ENCODE measurements at regions not wholly inside any gene's neighbourhood (a gene's known extent, or its start where the extent isn't known, plus 50 kb on each side); places are given as distances from the start of the nearest gene placed in this dataset.

DNA sequence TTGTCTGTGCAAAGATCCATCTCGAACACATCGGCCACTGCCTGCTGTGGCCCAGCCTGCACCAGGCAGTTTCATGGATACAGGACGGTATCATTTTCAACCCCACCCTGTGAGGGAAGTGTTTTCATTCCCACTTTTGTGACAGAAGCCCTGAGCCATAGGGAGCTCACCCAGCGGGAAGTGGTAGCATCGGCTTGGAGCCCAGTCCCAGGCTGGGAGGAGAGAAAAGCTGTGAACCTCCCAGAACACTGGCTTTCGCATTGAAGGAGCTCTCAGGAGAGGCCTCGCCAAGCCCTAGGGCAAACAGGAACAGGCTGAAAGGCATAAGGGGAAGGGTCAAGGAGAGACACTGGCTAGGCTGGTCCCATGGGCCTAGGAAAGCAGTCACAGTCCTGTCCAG, 166.1 kb downstream of the TFCP2L1 start:
- Histone ChIP-seq H3K4me2 (ENCODE audit: low read length) (no peak overlapping the region), H3F3A (ENCODE audit: insufficient read depth, low read length, poor library complexity, severe bottlenecking) (no peaks in the 10 kb centered on the region), H3K9me2 (ENCODE audit: insufficient read depth, low read length) (no peaks in the 10 kb centered on the region), H3K36me3 (ENCODE audit: insufficient read depth, low read length) (no peaks in the 10 kb centered on the region), H3K4me3 (ENCODE audit: low read length) (no peak overlapping the region), H3K27me3 (ENCODE audit: insufficient read depth, low read depth, low read length) (no peaks in the 10 kb centered on the region), H4K20me1 (ENCODE audit: insufficient read depth) (no peaks in the 10 kb centered on the region), H3K79me2 (replicated peaks; ENCODE audit: insufficient read depth, low read length) (no peaks in the 10 kb centered on the region), H3K9ac (ENCODE audit: low read length) (no peak overlapping the region), H3K27ac (ENCODE audit: low read length) (no peak overlapping the region), H2AFZ (ENCODE audit: low read depth, low read length) (no peak overlapping the region), H3K9me3 (ENCODE audit: low read length) (no peaks in the 10 kb centered on the region)
- TF ChIP-seq SMC3 (conservative IDR thresholded peaks at IDR 0.05; ENCODE audit: poor library complexity) (no peak), POLR2AphosphoS5 (IDR thresholded peaks at IDR 0.05) (no peak), MXI1 (conservative IDR thresholded peaks at IDR 0.05; ENCODE audit: poor library complexity, severe bottlenecking) (no peak), RAD21 (conservative IDR thresholded peaks at IDR 0.05) (no peak), TAF1 (IDR thresholded peaks at IDR 0.05; ENCODE audit: low read depth) (no peak), EZH2 (IDR thresholded peaks at IDR 0.05; ENCODE audit: borderline replicate concordance, insufficient read depth, low read length, poor library complexity, severe bottlenecking) (no peak), EP300 (conservative IDR thresholded peaks at IDR 0.05; ENCODE audit: poor library complexity, severe bottlenecking) (no peak)
- TF ChIP-seq, protein P1, sequence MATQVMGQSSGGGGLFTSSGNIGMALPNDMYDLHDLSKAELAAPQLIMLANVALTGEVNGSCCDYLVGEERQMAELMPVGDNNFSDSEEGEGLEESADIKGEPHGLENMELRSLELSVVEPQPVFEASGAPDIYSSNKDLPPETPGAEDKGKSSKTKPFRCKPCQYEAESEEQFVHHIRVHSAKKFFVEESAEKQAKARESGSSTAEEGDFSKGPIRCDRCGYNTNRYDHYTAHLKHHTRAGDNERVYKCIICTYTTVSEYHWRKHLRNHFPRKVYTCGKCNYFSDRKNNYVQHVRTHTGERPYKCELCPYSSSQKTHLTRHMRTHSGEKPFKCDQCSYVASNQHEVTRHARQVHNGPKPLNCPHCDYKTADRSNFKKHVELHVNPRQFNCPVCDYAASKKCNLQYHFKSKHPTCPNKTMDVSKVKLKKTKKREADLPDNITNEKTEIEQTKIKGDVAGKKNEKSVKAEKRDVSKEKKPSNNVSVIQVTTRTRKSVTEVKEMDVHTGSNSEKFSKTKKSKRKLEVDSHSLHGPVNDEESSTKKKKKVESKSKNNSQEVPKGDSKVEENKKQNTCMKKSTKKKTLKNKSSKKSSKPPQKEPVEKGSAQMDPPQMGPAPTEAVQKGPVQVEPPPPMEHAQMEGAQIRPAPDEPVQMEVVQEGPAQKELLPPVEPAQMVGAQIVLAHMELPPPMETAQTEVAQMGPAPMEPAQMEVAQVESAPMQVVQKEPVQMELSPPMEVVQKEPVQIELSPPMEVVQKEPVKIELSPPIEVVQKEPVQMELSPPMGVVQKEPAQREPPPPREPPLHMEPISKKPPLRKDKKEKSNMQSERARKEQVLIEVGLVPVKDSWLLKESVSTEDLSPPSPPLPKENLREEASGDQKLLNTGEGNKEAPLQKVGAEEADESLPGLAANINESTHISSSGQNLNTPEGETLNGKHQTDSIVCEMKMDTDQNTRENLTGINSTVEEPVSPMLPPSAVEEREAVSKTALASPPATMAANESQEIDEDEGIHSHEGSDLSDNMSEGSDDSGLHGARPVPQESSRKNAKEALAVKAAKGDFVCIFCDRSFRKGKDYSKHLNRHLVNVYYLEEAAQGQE (IDR thresholded peaks at IDR 0.05; ENCODE audit: borderline replicate concordance): no peak
- TF ChIP-seq, protein P2, sequence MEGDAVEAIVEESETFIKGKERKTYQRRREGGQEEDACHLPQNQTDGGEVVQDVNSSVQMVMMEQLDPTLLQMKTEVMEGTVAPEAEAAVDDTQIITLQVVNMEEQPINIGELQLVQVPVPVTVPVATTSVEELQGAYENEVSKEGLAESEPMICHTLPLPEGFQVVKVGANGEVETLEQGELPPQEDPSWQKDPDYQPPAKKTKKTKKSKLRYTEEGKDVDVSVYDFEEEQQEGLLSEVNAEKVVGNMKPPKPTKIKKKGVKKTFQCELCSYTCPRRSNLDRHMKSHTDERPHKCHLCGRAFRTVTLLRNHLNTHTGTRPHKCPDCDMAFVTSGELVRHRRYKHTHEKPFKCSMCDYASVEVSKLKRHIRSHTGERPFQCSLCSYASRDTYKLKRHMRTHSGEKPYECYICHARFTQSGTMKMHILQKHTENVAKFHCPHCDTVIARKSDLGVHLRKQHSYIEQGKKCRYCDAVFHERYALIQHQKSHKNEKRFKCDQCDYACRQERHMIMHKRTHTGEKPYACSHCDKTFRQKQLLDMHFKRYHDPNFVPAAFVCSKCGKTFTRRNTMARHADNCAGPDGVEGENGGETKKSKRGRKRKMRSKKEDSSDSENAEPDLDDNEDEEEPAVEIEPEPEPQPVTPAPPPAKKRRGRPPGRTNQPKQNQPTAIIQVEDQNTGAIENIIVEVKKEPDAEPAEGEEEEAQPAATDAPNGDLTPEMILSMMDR (IDR thresholded peaks at IDR 0.05; ENCODE audit: poor library complexity, severe bottlenecking): no peak

DNA sequence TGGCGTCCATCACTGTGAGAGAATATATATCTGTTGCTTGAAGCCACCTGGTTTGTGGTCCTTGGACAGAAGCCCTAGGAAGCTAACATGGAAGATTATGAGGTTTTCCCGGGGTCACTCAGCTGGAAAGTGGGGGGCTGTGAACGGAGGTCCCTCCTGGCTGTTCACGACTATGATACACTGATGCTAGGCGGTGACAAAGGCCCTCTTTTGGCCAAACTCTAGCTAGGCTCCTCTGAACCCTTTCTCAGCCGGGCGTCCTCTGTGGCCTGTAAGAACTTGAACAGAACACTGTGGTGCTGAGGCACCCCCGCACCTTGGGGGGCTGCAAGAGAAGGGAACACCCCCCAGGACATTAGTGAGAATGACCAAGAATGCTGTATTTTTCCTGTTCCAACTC, 164.6 kb downstream of the TFCP2L1 start:
- Histone ChIP-seq H3K36me3 (ENCODE audit: insufficient read depth, low read length) (no peaks in the 10 kb centered on the region), H3K9me3 (ENCODE audit: low read length) (no peaks in the 10 kb centered on the region), H2AFZ (ENCODE audit: low read depth, low read length) (no peak overlapping the region), H3K27me3 (ENCODE audit: insufficient read depth, low read depth, low read length) (no peaks in the 10 kb centered on the region), H3K27ac (ENCODE audit: low read length) (no peak overlapping the region), H3K79me2 (replicated peaks; ENCODE audit: insufficient read depth, low read length) (no peaks in the 10 kb centered on the region), H3F3A (ENCODE audit: insufficient read depth, low read length, poor library complexity, severe bottlenecking) (no peaks in the 10 kb centered on the region), H3K9ac (ENCODE audit: low read length) (no peak overlapping the region), H4K20me1 (ENCODE audit: insufficient read depth) (no peaks in the 10 kb centered on the region), H3K4me2 (ENCODE audit: low read length) (no peak overlapping the region), H3K9me2 (ENCODE audit: insufficient read depth, low read length) (no peaks in the 10 kb centered on the region), H3K4me3 (ENCODE audit: low read length) (no peak overlapping the region)
- TF ChIP-seq POLR2AphosphoS5 (IDR thresholded peaks at IDR 0.05) (no peak), MXI1 (conservative IDR thresholded peaks at IDR 0.05; ENCODE audit: poor library complexity, severe bottlenecking) (no peak), SMC3 (conservative IDR thresholded peaks at IDR 0.05; ENCODE audit: poor library complexity) (no peak), RAD21 (conservative IDR thresholded peaks at IDR 0.05) (no peak), EP300 (conservative IDR thresholded peaks at IDR 0.05; ENCODE audit: poor library complexity, severe bottlenecking) (no peak), EZH2 (IDR thresholded peaks at IDR 0.05; ENCODE audit: borderline replicate concordance, insufficient read depth, low read length, poor library complexity, severe bottlenecking) (no peak), TAF1 (IDR thresholded peaks at IDR 0.05; ENCODE audit: low read depth) (no peak)
- TF ChIP-seq, protein P1 (IDR thresholded peaks at IDR 0.05; ENCODE audit: borderline replicate concordance): no peak
- TF ChIP-seq, protein P2 (IDR thresholded peaks at IDR 0.05; ENCODE audit: poor library complexity, severe bottlenecking): no peak

Data from neural cell (in vitro differentiated cells).